ENCODE measurements at regions not wholly inside any gene's neighbourhood (a gene's known extent, or its start where the extent isn't known, plus 50 kb on each side); places are given as distances from the start of the nearest gene placed in this dataset.

DNA sequence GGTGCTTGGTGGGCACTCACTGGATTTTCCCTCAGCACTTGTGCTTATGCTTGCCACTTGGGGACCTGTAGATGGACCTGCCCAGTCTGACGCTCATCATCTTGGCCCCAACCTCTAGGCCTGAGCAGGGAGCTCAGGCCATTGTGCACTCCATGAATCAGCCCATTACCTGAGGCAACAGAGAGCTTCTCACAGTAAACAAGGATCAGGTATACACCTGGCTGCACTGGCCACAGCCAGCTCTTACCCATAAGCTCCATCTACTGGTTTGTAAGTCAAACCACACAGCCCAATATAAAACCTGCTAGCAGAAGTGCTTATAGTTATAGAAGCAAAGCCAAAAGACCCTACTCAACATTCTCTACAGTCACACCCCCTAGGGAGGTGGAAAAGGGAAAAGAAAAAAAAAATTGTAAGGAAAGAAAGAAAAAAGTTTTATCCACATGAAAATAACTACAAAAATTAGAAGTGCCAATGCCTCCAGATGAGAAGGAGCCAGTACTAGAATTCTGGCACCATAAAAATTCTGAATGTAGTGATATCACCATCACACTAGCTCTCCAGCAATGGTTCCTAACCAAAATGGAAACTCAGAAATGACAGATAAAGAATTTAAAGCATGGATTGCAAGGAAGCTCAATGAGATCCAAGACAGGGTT is 87.8 kb upstream of the CDH5 start:
- H3K27ac ChIP-seq: no peak overlapping the region
- no peak overlapping the region for H3K4me3 ChIP-seq
- no peak for ATAC-seq (replicated peaks in 6 of 8)
- H3K4me1 ChIP-seq (replicated peaks in 1 of 2): no peaks in the 10 kb centered on the region
- 80 to 100% (median 80%) methylated on average over 1 of the region's 1 CpG; no CpG with 5 or more reads in 7 of the 10 experiments for WGBS, 10 experiments
- in situ Hi-C loops (cut with MboI; ENCODE audit: low pct_unique_long_range_greater_than_20kb in 2 of 9, low sequenced_read_pairs in 9 of 9, unreplicated experiment in 9 of 9): loop anchor here in 1 of 9 experiments (5.0 kb wide), 1 partner anchor 39 kb away; no protein-coding TSS in a partner anchor

DNA sequence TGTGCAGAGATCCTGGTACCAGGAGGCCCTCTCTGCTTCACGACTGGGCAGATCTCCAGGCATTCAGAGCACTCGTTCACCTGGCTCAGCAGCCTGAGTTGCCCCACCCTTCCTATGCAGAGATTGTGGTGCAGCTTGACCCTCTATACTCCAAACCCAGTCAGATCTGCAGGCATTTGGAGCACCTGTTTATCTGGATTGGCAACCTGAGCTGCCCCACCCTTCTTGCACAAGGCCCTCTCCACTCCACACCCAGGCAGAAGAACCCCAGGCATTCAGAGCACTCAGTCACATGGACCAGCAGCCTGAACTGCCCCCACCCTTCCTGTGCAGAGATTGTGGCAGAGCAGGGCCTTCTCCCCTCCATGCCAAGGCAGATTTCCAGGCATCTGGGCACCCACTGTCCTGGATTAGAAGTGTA is 88.4 kb upstream of the CDH5 start:
- H3K4me3 ChIP-seq: no peak overlapping the region
- no peak overlapping the region for H3K27ac ChIP-seq
- in situ Hi-C loops (cut with MboI; ENCODE audit: low pct_unique_long_range_greater_than_20kb in 2 of 9, low sequenced_read_pairs in 9 of 9, unreplicated experiment in 9 of 9): loop anchor here in 1 of 9 experiments (5.0 kb wide), 1 partner anchor 39 kb away; no protein-coding TSS in a partner anchor
- 80% methylated on average over 1 to 2 of the region's 2 CpGs; no CpG with 5 or more reads in 8 of the 10 experiments for WGBS, 10 experiments
- peaks cover 2 to 5% of the 10 kb centered on the region in 2 donors for H3K4me1 ChIP-seq (replicated peaks in 1 of 2)
- ATAC-seq (replicated peaks in 6 of 8): peak in 1 of 8 experiments; percentile 48

DNA sequence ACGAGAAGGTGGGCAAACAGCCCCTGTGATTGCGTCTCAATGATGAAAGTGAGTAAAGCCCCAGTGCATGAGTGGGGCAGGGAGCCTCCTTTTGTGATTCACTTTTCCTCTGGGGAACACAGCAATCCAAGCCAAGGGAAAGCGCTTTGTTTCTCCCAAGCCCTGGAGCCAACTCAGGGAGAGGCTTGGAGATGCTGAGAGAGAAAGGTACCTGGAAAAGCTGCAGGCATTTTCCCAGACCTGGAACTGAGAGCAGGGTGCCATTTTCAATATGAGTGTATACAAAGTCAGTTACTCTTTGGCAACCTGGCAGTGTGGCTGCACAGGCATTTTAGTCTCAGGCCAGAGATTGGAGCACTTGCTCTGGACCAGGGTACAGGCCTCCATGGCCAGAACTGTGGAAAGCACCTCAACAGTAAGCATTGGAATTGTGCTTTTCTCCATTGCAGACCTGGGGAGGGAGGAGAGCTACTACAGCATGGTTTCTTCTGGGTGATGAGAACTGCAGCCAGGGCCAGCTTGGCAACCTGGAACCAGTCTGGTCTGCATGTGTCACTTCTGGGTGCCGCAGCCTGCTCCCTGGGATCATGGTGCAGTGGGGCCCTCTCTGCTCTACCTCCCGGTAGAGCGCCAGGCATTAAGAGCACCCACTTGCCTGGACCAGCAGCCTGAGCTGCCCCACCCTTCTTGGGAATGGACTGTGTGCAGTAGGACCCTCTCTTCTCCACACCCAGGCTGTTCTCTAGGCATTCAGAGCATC is 89.0 kb upstream of the CDH5 start:
- Histone ChIP-seq H3K4me3 (no peak overlapping the region), H3K4me1 (replicated peaks in 1 of 2) (peaks cover 6% of the 10 kb centered on the region in 2 donors), H3K27ac (no peak overlapping the region)
- 70 to 95% (median 82%) methylated on average over 1 to 3 of the region's 6 CpGs for WGBS, 10 experiments
- no peak for ATAC-seq (replicated peaks in 6 of 8)
- in situ Hi-C loops (cut with MboI; ENCODE audit: low pct_unique_long_range_greater_than_20kb in 2 of 9, low sequenced_read_pairs in 9 of 9, unreplicated experiment in 9 of 9): loop anchor here in 1 of 9 experiments (5.0 kb wide), 1 partner anchor 40 kb away; no protein-coding TSS in a partner anchor

DNA sequence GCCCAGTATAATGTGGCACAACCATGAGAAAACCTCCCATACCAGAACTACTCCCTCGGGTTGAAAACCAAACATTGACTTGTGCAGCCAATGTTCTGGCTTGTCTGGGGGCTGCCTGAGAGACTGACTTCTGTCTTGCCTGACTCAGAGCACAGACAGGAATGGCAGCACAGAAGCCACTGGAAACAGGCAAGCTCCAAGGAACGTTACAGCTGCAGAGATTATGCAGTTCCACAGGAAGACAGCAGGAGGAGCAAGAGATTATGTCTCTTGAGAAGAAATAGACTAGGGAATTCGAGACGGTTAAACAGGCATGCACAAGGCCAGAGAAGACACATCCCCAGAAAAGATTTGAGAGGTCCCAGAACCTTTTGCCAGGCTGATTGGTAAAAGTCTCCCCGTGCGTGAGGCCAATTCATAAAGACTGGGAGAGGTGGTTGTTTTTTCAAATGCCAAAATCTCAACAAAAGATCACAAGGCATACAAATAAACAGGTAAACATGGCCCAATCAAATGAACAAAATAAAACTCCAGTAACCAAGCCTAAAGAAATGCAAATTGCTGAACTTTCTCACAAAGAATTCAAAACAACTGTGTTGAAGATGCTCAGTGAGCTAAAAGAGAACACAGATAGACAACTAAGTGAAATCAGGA is 90.6 kb upstream of the CDH5 start:
- H3K27ac ChIP-seq: no peak overlapping the region

DNA sequence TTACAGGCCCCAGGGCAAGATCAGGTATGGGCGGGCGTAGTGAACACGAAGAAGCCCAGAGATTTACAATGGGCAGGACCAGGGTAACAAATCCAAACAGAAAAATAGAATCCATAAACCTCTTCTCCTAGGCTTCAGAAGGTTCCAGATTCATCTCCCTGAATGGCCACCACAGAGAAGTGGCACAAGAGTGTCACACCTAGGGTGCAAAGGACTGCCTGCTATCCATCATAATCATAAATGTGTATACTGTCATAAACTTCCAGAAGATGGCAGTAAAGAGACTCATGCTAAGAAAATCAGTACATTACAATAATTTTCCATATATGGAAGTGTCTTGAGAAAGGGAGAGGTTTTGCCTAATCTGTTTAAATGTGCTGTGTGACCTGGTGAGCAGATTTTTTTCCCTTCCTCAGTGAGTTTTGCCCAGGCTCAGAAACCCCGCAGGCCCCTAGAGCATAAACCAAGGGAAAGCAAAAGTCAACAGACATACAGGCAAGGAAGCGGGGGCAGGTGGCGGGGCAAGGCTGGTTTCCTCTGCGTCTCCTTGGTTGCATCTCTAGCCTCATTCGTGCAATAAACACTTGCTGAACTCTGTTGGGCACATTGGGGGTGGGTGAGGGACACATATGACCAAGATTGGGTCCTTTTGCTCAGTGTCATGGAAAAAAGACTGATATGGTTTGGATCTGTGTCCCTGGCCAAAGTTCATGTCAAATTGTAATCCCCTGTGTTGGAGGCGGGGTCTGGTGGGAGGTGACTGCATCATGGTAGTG is 92.0 kb upstream of the CDH5 start:
- in situ Hi-C loops (cut with MboI; ENCODE audit: low pct_unique_long_range_greater_than_20kb in 2 of 9, low sequenced_read_pairs in 9 of 9, unreplicated experiment in 9 of 9): loop anchor here in 1 of 9 experiments (5.0 kb wide), 1 partner anchor 43 kb away; no protein-coding TSS in a partner anchor
- peak in 3 of 8 experiments; percentile 16 to 64 (median 44) for ATAC-seq (replicated peaks in 6 of 8)
- H3K4me1 ChIP-seq (replicated peaks in 1 of 2): peaks cover 6% of the 10 kb centered on the region in 2 donors
- H3K27ac ChIP-seq: no peak overlapping the region
- H3K4me3 ChIP-seq: no peak overlapping the region
- WGBS, 10 experiments: 83 to 100% (median 90%) methylated on average over 1 to 6 of the region's 9 CpGs; no CpG with 5 or more reads in 2 of the 10 experiments

More for the DNA sequence above, 90.6 kb upstream of the CDH5 start:
- no peak overlapping the region for H3K4me3 ChIP-seq
- peak in 2 of 8 experiments; percentile 7 to 53 for ATAC-seq (replicated peaks in 6 of 8)
- in situ Hi-C loops (cut with MboI; ENCODE audit: low pct_unique_long_range_greater_than_20kb in 2 of 9, low sequenced_read_pairs in 9 of 9, unreplicated experiment in 9 of 9): loop anchor here in 1 of 9 experiments (5.0 kb wide), 1 partner anchor 41 kb away; no protein-coding TSS in a partner anchor
- peaks cover 6% of the 10 kb centered on the region in 2 donors for H3K4me1 ChIP-seq (replicated peaks in 1 of 2)
- WGBS, 10 experiments: 20 to 59% (median 51%) methylated on average over 1 to 6 of the region's 6 CpGs; no CpG with 5 or more reads in 1 of the 10 experiments

DNA sequence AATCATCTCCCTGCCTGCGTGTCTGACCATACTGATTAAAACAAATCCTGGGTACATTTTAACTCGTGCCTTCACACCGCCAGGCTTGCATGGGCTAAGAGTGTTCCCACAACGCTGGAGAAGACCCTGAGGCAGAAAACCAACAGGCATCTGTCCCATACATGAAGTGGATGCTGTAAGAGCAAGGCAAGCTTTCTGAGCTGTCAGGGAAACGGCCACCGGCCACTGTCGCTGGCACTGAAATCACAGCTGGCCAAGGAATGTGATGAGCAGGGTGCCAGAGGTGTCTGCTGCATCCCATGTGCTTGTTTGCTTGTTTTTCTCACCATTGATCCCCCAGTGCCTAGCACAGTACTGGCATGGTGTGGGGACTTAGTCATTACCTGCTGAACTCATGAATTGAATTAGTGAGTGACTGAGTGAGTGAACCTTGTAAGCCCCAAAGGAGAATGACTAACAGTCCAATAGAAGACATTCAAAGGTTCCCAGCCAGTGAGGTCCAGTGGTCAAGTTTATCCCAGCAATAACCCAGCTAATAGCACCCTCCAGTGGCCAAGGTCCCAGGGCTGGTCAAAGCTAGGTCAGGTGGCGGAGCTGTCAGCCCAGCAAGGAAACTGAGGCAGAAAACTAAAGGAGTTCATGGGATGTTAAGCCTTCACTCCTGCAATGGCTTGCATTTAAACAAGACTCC is 92.7 kb upstream of the CDH5 start:
- in situ Hi-C loops (cut with MboI; ENCODE audit: low pct_unique_long_range_greater_than_20kb in 2 of 9, low sequenced_read_pairs in 9 of 9, unreplicated experiment in 9 of 9): no loop called here
- no peak overlapping the region for H3K27ac ChIP-seq
- no peak overlapping the region for H3K4me3 ChIP-seq
- peaks cover 6% of the 10 kb centered on the region in 2 donors for H3K4me1 ChIP-seq (replicated peaks in 1 of 2)
- ATAC-seq (replicated peaks in 6 of 8): peak in 3 of 8 experiments; percentile 2 to 30 (median 5)
- WGBS, 10 experiments: 43 to 100% (median 83%) methylated on average over 1 to 7 of the region's 8 CpGs; no CpG with 5 or more reads in 2 of the 10 experiments

DNA sequence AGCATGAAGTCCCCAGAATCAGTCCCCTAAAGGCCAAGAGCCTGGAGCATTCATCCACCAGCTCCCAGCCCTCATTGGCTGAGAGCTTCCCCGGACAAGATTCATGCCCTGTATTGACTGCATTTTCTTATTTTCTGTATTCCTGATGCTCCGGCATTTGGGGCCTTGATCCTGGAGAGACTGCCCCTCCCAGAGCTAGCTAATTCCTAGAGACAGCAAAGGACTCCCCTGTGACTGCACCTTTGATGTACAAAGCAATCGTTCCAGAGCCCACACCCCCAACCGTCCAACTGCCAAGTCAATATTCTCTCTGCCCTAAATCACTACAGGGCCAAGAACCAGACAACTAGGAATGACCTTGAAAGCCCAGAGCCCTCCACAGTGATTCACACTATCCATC is 93.4 kb upstream of the CDH5 start:
- Histone ChIP-seq H3K4me1 (replicated peaks in 1 of 2) (peaks cover 6% of the 10 kb centered on the region in 2 donors), H3K4me3 (no peak overlapping the region), H3K27ac (no peak overlapping the region)
- ATAC-seq (replicated peaks in 6 of 8): peak in 3 of 8 experiments; percentile 18 to 81 (median 37)
- WGBS, 10 experiments: 40 to 91% (median 69%) methylated on average over 2 to 4 of the region's 4 CpGs; no CpG with 5 or more reads in 5 of the 10 experiments
- in situ Hi-C loops (cut with MboI; ENCODE audit: low pct_unique_long_range_greater_than_20kb in 2 of 9, low sequenced_read_pairs in 9 of 9, unreplicated experiment in 9 of 9): no loop called here

DNA sequence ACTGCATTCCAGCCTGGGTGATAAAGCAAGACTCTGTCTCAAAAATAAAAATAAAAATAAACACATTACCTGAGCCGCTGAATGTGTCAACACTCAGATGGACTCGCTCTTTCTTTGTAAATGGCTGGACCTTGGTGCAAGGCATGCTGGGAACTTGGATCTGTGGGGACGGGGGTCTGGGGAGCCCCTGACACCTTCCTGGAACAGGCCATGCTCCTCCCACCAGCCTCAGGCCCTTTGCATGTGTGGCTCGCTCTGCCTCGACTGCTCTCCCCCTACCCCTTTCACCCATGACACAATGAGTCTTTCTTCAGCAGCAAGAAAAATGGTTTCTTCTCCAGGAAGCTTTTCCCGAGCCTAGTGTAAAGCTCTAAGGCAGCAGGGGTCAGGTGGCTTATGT is 94.0 kb upstream of the CDH5 start:
- Histone ChIP-seq H3K4me3 (no peak overlapping the region), H3K27ac (no peak overlapping the region), H3K4me1 (replicated peaks in 1 of 2) (peaks cover 6% of the 10 kb centered on the region in 2 donors)
- 33 to 100% (median 93%) methylated on average over 1 to 4 of the region's 6 CpGs; no CpG with 5 or more reads in 4 of the 10 experiments for WGBS, 10 experiments
- ATAC-seq (replicated peaks in 6 of 8): no peak
- in situ Hi-C loops (cut with MboI; ENCODE audit: low pct_unique_long_range_greater_than_20kb in 2 of 9, low sequenced_read_pairs in 9 of 9, unreplicated experiment in 9 of 9): no loop called here

DNA sequence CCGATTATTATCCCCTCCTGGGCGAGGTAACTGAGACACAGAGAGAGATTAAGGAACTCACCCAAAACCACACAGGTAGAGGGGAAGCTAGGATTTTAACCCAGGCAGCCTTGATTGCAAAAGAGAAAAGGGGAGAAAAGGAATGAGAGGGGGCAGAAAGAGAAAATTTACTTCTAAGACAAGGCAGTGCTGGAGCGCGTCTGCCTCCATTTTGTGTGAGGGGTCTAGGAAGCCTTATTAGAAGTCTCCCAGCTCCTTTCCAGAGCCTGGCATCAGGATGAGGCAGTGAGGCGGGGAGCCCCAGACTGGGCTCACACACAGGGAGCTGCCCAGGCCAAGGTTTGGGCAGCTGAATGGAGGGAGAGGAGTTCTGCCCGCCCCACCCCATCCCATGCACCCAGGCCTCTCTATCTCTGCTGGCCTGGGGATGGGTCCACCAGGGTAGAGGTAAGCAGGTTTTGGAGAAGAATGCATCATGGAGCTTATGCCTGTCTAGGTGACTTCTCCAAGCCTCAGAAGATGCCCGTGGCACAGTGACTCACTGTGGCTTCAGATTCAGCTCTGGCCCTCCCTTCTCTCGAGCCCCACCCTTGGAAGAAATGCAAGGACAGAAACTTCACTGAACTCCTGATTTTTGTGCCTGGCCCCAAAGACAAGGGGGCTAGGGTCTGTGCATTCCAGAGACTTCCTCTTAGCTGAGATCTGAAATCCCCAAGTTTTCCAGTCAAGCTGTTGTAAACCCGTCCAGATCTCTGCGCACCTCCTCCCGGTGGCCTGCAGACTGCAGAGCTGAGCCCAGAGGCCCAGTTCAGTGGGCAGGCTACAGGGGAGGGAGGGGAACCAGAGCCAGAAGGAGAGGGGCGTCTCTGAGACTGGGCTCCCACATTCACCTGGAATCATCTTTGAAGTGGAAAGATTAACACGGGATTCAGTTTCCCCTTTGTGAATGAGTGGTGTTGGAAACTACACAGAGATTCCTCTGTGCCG is 95.1 kb upstream of the CDH5 start:
- no peak overlapping the region for H3K27ac ChIP-seq
- H3K4me3 ChIP-seq: no peak overlapping the region
- H3K4me1 ChIP-seq (replicated peaks in 1 of 2): peaks cover 6 to 13% of the 10 kb centered on the region in 2 donors
- in situ Hi-C loops (cut with MboI; ENCODE audit: low pct_unique_long_range_greater_than_20kb in 2 of 9, low sequenced_read_pairs in 9 of 9, unreplicated experiment in 9 of 9): no loop called here
- ATAC-seq (replicated peaks in 6 of 8): peak in 2 of 8 experiments; percentile 16 to 27
- 67 to 100% (median 91%) methylated on average over 1 to 5 of the region's 14 CpGs; no CpG with 5 or more reads in 3 of the 10 experiments for WGBS, 10 experiments

DNA sequence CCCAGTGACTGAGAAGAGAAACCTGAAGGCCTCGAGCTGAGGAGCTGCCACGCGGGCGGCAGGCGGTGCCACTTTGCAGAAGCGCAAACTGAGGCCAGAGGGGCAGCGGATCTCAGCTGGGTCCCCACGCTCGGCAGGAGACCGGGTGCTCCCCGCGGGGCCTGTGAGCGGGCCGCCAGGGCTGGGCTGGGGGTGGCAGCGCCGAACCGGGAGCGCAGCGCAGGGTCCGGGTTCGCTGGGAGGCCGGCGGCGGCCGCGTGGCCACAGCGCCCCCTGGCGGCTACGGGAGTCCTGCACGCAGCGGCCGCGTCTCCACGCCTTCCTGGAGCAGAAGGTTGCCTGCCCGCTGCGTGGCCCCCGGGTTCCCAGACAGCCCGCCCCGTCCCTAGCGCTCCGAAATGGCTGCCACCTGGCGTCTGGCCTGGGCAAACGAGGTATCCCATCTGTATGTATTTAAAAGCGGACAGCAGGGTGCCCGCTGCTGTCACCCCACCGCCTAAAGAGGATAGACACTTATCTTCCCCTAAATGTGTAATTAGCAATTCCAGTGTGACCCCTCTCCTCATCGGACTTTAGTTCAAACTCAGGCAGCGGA is 96.1 kb upstream of the CDH5 start:
- peaks cover 6 to 16% of the 10 kb centered on the region in 2 donors for H3K4me1 ChIP-seq (replicated peaks in 1 of 2)
- 0 to 88% (median 27%) methylated on average over 1 to 15 of the region's 48 CpGs; no CpG with 5 or more reads in 3 of the 10 experiments for WGBS, 10 experiments
- no peak overlapping the region for H3K27ac ChIP-seq
- peak; percentile 40 to 89 (median 84) for ATAC-seq (replicated peaks in 6 of 8)
- in situ Hi-C loops (cut with MboI; ENCODE audit: low pct_unique_long_range_greater_than_20kb in 2 of 9, low sequenced_read_pairs in 9 of 9, unreplicated experiment in 9 of 9): no loop called here
- H3K4me3 ChIP-seq: peak overlapping the region in 1 of 5 donors; percentile 23
